SK-N-SH treated with all-trans-retinoic acid at 6 μM for 48 hours (cell line): ENCODE measurements at regions not wholly inside any gene's neighbourhood (a gene's known extent, or its start where the extent isn't known, plus 50 kb on each side); places are given as distances from the start of the nearest gene placed in this dataset.
A peak's percentile ranks its signal among the peaks of the same experiment; 100 is the strongest.

ENCODE experiments used
- ATAC-seq: fragments of 200-7000 bp; cut with Tn5 transposase; 3 replicates; pipeline ENCODE4 v1.9.1; 2020; ENCODE audit warnings: mild to moderate bottlenecking, moderate library complexity
- ARNTL ChIP-seq: fragments of 450-650 bp; formaldehyde crosslinking; IDR thresholded peaks from 2 replicates; pipeline ENCODE4 v1.5.0; 2020; ENCODE audit warnings: low read depth, mild to moderate bottlenecking, moderate library complexity, borderline replicate concordance
- BACH2 ChIP-seq: fragments of 250-450 bp; sonication (Bioruptor Pico); IDR thresholded peaks from 2 replicates; pipeline ENCODE4 v1.9.0; 2021; ENCODE audit warnings: mild to moderate bottlenecking, borderline replicate concordance
- CSDC2 ChIP-seq: fragments of 250-450 bp; sonication (Bioruptor Pico); IDR thresholded peaks from 2 replicates; pipeline ENCODE4 v1.5.0; 2020; ENCODE audit warnings: mild to moderate bottlenecking, moderate library complexity
- ESRRG ChIP-seq: fragments of 250-450 bp; sonication (Bioruptor Pico); IDR thresholded peaks from 2 replicates; pipeline ENCODE4 v1.6.1; 2021; ENCODE audit warnings: mild to moderate bottlenecking
- GLIS3 ChIP-seq: fragments of 250-450 bp; sonication (Bioruptor Pico); IDR thresholded peaks from 2 replicates; pipeline ENCODE4 v1.5.0; 2020; ENCODE audit warnings: mild to moderate bottlenecking, moderate library complexity
- ISL1 ChIP-seq: fragments of 250-450 bp; sonication (Bioruptor Pico); IDR thresholded peaks from 2 replicates; pipeline ENCODE4 v2.1.2; 2022; ENCODE audit warnings: mild to moderate bottlenecking, moderate library complexity
- OSR1 ChIP-seq: fragments of 250-450 bp; sonication (Bioruptor Pico); IDR thresholded peaks from 2 replicates; pipeline ENCODE4 v1.8.0; 2022; ENCODE audit warnings: moderate library complexity, mild to moderate bottlenecking, inconsistent platforms
- PPARA ChIP-seq: fragments of 250-450 bp; sonication (Bioruptor Pico); IDR thresholded peaks from 2 replicates; pipeline ENCODE4 v1.5.0; 2020; ENCODE audit warnings: mild to moderate bottlenecking, borderline replicate concordance
- RARB ChIP-seq: fragments of 250-450 bp; sonication (Bioruptor Pico); IDR thresholded peaks from 2 replicates; pipeline ENCODE4 v1.8.0; 2021; ENCODE audit warnings: mild to moderate bottlenecking, moderate library complexity
- SNAI2 ChIP-seq: fragments of 250-450 bp; sonication (Bioruptor Pico); IDR thresholded peaks from 2 replicates; pipeline ENCODE4 v1.5.0; 2020; ENCODE audit warnings: mild to moderate bottlenecking, moderate library complexity
- TOX ChIP-seq: fragments of 250-450 bp; sonication (Bioruptor Pico); IDR thresholded peaks from 2 replicates; pipeline ENCODE4 v1.8.0; 2021; ENCODE audit warnings: mild to moderate bottlenecking, moderate library complexity, borderline replicate concordance
- ZFP3 ChIP-seq: fragments of 250-450 bp; sonication (Bioruptor Pico); IDR thresholded peaks from 2 replicates; pipeline ENCODE4 v1.5.0; 2020; ENCODE audit warnings: mild to moderate bottlenecking, moderate library complexity
- ZFP30 ChIP-seq: fragments of 450-650 bp; formaldehyde crosslinking; IDR thresholded peaks from 2 replicates; pipeline ENCODE4 v1.5.0; 2022; ENCODE audit warnings: mild to moderate bottlenecking, moderate library complexity
- ZNF565 ChIP-seq: fragments of 450-650 bp; formaldehyde crosslinking; conservative IDR thresholded peaks from 2 replicates; pipeline ENCODE4 v1.5.0; 2020; ENCODE audit warnings: low read depth, mild to moderate bottlenecking, moderate library complexity
- ZNF70 ChIP-seq: fragments of 450-650 bp; formaldehyde crosslinking; IDR thresholded peaks from 2 replicates; pipeline ENCODE4 v1.5.0; 2020; ENCODE audit warnings: mild to moderate bottlenecking, moderate library complexity
- ZNF8 ChIP-seq: fragments of 450-650 bp; formaldehyde crosslinking; IDR thresholded peaks from 2 replicates; pipeline ENCODE4 v1.5.0; 2020; ENCODE audit warnings: mild to moderate bottlenecking, moderate library complexity
- TF ChIP-seq, protein P1 (sequence below): fragments of 250-450 bp; sonication (Bioruptor Pico); IDR thresholded peaks from 2 replicates; pipeline ENCODE4 v1.5.0; 2020; ENCODE audit warnings: mild to moderate bottlenecking, moderate library complexity
- TF ChIP-seq, protein P2 (sequence below): fragments of 250-450 bp; sonication (Bioruptor Pico); IDR thresholded peaks from 2 replicates; pipeline ENCODE4 v1.5.1; 2021; ENCODE audit warnings: mild to moderate bottlenecking, moderate library complexity
- TF ChIP-seq, protein P3 (sequence below): fragments of 250-450 bp; sonication (Bioruptor Pico); IDR thresholded peaks from 2 replicates; pipeline ENCODE4 v1.8.0; 2020; ENCODE audit warnings: mild to moderate bottlenecking, moderate library complexity, borderline replicate concordance
- TF ChIP-seq, protein P4 (sequence below): fragments of 250-450 bp; sonication (Bioruptor Pico); IDR thresholded peaks from 2 replicates; pipeline ENCODE4 v1.5.1; 2020; ENCODE audit warnings: low read depth, mild to moderate bottlenecking, moderate library complexity

DNA sequence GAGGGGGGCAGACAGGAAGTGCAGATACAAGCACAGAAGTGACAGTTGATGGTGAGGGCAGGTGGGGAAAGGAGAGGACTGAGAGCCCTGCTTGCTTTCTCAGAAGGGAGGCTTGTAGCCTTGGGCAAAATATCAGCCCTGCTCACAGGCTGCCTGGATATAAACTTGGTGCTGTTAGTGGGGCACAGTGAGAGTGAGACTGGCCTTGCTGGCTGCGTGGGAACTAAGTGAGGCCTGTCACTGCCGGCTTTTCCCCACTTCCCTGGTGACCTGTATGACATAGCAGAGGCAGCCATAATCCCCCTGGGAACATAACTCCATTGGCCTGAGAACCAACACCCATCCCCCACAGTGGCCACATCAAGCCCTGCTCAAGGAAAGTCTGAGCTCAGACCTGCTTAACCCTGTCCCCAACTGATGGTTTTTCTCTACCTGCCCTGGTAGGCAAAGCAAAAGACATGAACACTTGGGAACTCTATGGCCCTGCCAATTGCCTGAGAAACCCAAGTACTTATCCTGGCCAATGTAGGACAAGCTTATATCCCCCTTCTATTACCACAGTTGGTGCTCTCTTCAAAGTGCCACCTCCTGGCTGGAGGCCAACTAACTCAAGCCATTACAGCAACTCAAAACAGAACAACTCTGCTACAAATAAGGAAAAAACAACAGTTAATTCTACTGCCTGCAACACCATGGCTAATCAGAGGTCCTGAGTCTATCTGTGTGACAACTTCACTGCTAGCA lies 472.7 kb downstream of the PLPP3 start (continued):
- TF ChIP-seq, protein P1, sequence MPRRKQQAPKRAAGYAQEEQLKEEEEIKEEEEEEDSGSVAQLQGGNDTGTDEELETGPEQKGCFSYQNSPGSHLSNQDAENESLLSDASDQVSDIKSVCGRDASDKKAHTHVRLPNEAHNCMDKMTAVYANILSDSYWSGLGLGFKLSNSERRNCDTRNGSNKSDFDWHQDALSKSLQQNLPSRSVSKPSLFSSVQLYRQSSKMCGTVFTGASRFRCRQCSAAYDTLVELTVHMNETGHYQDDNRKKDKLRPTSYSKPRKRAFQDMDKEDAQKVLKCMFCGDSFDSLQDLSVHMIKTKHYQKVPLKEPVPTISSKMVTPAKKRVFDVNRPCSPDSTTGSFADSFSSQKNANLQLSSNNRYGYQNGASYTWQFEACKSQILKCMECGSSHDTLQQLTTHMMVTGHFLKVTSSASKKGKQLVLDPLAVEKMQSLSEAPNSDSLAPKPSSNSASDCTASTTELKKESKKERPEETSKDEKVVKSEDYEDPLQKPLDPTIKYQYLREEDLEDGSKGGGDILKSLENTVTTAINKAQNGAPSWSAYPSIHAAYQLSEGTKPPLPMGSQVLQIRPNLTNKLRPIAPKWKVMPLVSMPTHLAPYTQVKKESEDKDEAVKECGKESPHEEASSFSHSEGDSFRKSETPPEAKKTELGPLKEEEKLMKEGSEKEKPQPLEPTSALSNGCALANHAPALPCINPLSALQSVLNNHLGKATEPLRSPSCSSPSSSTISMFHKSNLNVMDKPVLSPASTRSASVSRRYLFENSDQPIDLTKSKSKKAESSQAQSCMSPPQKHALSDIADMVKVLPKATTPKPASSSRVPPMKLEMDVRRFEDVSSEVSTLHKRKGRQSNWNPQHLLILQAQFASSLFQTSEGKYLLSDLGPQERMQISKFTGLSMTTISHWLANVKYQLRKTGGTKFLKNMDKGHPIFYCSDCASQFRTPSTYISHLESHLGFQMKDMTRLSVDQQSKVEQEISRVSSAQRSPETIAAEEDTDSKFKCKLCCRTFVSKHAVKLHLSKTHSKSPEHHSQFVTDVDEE (CRISPR knock-in tag): no peak
- no peak for TF ChIP-seq OSR1 (CRISPR knock-in tag)
- TF ChIP-seq, all 23 proteins: peak for 0

DNA sequence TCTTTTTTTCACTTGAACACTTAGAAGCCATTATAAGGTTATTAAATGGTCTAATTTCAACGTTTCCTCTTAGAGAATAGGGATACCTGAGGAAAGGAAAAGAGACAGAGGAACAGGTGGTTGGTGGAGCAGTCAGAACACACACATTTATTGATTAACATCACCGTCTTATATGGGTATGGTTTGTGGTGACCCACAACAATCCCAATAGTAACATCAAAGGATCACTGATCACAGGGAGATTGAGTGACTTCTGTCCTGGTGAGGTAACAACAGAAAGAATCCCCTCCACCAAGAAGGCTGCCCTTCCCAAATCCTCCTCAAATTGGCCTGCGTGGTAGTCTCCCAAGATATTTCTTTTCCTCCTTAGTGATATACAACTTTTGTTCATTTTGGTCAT lies 474.0 kb downstream of the PLPP3 start:
- no peak for TF ChIP-seq RARB (CRISPR knock-in tag)
- no peak for TF ChIP-seq ARNTL (CRISPR knock-in tag)
- TF ChIP-seq ZNF8 (CRISPR knock-in tag): no peak
- no peak for TF ChIP-seq ZFP3
- TF ChIP-seq, protein P1 (CRISPR knock-in tag): no peak
- no peak for TF ChIP-seq TOX
- no peak for TF ChIP-seq ZNF70 (CRISPR knock-in tag)
- TF ChIP-seq, protein P2, sequence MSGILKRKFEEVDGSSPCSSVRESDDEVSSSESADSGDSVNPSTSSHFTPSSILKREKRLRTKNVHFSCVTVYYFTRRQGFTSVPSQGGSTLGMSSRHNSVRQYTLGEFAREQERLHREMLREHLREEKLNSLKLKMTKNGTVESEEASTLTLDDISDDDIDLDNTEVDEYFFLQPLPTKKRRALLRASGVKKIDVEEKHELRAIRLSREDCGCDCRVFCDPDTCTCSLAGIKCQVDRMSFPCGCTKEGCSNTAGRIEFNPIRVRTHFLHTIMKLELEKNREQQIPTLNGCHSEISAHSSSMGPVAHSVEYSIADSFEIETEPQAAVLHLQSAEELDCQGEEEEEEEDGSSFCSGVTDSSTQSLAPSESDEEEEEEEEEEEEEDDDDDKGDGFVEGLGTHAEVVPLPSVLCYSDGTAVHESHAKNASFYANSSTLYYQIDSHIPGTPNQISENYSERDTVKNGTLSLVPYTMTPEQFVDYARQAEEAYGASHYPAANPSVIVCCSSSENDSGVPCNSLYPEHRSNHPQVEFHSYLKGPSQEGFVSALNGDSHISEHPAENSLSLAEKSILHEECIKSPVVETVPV (CRISPR knock-in tag): no peak
- TF ChIP-seq, protein P3, sequence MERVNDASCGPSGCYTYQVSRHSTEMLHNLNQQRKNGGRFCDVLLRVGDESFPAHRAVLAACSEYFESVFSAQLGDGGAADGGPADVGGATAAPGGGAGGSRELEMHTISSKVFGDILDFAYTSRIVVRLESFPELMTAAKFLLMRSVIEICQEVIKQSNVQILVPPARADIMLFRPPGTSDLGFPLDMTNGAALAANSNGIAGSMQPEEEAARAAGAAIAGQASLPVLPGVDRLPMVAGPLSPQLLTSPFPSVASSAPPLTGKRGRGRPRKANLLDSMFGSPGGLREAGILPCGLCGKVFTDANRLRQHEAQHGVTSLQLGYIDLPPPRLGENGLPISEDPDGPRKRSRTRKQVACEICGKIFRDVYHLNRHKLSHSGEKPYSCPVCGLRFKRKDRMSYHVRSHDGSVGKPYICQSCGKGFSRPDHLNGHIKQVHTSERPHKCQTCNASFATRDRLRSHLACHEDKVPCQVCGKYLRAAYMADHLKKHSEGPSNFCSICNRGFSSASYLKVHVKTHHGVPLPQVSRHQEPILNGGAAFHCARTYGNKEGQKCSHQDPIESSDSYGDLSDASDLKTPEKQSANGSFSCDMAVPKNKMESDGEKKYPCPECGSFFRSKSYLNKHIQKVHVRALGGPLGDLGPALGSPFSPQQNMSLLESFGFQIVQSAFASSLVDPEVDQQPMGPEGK (CRISPR knock-in tag): no peak
- no peak for TF ChIP-seq ESRRG
- no peak for ATAC-seq

DNA sequence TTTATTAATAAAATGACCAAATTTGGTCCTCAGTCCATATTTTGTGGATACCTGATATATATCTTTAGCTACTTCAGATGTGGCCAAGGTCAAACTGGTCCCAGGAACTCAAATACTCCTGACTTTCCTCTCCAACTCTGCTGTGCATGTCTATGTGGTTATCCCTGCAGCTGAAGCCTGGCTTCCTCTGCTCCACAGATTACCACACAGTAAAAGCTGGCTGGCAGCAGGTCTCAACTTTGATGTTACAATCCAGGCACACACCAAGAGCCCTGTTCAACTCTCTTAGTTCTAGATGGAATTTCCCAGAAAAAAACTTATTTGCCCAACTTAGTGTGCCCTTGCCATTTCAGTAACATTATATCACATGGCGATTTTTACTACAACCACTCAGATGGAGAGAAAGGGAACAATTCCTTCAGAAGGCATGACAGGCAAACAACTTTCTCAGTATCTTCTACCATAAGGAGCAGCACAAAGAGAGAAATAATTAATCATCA lies 479.5 kb downstream of the PLPP3 start:
- TF ChIP-seq CSDC2 (CRISPR knock-in tag) (no peak), PPARA (CRISPR knock-in tag) (no peak), OSR1 (CRISPR knock-in tag) (no peak), TOX (no peak), ISL1 (no peak), ZNF565 (CRISPR knock-in tag) (no peak), RARB (CRISPR knock-in tag) (no peak), SNAI2 (CRISPR knock-in tag) (no peak)
- TF ChIP-seq, protein P3 (CRISPR knock-in tag): no peak
- peak; percentile 48; the same call in 2 of the 3 replicates for ATAC-seq

DNA sequence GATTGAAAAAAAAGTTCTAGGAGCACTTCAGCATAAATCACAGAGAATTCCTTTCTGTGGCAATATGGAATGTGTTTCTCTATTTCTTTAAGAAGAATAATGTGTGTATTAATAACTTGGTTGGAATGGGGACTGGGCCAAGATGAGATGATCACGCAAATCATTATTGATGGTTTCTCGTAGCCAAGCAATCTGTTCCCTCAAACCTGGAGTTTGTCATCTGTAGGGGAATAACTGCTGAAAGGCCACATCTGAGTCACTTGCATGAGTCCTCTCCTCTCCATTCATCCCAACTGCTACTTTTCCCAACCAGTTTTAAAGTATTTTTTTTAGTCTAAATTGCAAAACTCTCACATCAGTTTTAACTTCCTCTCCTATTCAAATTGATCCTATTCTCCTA lies 480.4 kb downstream of the PLPP3 start:
- peak; percentile 74 for TF ChIP-seq TOX
- no peak for TF ChIP-seq BACH2 (CRISPR knock-in tag)
- TF ChIP-seq, protein P4, sequence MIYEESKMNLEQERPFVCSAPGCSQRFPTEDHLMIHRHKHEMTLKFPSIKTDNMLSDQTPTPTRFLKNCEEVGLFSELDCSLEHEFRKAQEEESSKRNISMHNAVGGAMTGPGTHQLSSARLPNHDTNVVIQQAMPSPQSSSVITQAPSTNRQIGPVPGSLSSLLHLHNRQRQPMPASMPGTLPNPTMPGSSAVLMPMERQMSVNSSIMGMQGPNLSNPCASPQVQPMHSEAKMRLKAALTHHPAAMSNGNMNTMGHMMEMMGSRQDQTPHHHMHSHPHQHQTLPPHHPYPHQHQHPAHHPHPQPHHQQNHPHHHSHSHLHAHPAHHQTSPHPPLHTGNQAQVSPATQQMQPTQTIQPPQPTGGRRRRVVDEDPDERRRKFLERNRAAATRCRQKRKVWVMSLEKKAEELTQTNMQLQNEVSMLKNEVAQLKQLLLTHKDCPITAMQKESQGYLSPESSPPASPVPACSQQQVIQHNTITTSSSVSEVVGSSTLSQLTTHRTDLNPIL (CRISPR knock-in tag): no peak
- no peak for TF ChIP-seq OSR1 (CRISPR knock-in tag)
- no peak for TF ChIP-seq GLIS3 (CRISPR knock-in tag)
- TF ChIP-seq ZFP30: no peak
- TF ChIP-seq, protein P3 (CRISPR knock-in tag): no peak
- TF ChIP-seq, all 23 proteins: peak for 1
- peak; percentile 73 for ATAC-seq
